ENCODE measurements at regions not wholly inside any gene's neighbourhood (a gene's known extent, or its start where the extent isn't known, plus 50 kb on each side); places are given as distances from the start of the nearest gene placed in this dataset.

- no peak for DNase-seq (ENCODE audit: low spot score)
- TF ChIP-seq, protein P1, sequence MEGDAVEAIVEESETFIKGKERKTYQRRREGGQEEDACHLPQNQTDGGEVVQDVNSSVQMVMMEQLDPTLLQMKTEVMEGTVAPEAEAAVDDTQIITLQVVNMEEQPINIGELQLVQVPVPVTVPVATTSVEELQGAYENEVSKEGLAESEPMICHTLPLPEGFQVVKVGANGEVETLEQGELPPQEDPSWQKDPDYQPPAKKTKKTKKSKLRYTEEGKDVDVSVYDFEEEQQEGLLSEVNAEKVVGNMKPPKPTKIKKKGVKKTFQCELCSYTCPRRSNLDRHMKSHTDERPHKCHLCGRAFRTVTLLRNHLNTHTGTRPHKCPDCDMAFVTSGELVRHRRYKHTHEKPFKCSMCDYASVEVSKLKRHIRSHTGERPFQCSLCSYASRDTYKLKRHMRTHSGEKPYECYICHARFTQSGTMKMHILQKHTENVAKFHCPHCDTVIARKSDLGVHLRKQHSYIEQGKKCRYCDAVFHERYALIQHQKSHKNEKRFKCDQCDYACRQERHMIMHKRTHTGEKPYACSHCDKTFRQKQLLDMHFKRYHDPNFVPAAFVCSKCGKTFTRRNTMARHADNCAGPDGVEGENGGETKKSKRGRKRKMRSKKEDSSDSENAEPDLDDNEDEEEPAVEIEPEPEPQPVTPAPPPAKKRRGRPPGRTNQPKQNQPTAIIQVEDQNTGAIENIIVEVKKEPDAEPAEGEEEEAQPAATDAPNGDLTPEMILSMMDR (IDR thresholded peaks at IDR 0.05; ENCODE audit: extremely low read depth, missing control alignments) = no peak
These were observed 266.4 kb upstream of the PRDM1 start for GRCh38 chr6:105819745-105820144.

GRCh38 chr6:105818505-105818904 is 267.6 kb upstream of the PRDM1 start:
- TF ChIP-seq, protein P1 (IDR thresholded peaks at IDR 0.05; ENCODE audit: extremely low read depth, missing control alignments) = no peak
- no peak for DNase-seq (ENCODE audit: low spot score)

DNA sequence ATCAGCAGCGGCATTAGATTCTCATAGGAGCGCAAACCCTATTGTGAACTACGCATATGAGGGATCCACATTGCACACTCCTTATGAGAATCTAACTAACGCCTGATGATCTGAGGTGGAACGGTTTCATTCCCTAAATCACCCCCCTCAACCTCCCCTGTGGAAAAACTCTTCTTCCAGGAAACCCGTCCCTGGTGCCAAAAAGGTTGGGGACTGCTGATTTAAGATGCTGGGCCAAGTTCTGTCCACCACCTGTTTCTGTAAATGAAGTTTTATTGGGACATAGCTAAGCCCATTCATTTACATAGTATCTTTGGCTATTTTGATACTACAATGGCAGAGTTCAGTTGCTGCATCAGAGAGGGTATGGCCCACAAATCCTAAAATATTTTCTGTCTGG is 268.2 kb upstream of the PRDM1 start:
- TF ChIP-seq, protein P1 (IDR thresholded peaks at IDR 0.05; ENCODE audit: extremely low read depth, missing control alignments) = no peak

GRCh38 chr6:105817370-105817769 is 268.8 kb upstream of the PRDM1 start:
- TF ChIP-seq, protein P1 (IDR thresholded peaks at IDR 0.05; ENCODE audit: extremely low read depth, missing control alignments) = no peak
- no peak for DNase-seq (ENCODE audit: low spot score)

More for the DNA sequence above, 268.2 kb upstream of the PRDM1 start:
- no peak for DNase-seq (ENCODE audit: low spot score)

GRCh38 chr6:105816847-105817246 is 269.3 kb upstream of the PRDM1 start:
- no peak for DNase-seq (ENCODE audit: low spot score)
- TF ChIP-seq, protein P1 (IDR thresholded peaks at IDR 0.05; ENCODE audit: extremely low read depth, missing control alignments) = no peak

DNA sequence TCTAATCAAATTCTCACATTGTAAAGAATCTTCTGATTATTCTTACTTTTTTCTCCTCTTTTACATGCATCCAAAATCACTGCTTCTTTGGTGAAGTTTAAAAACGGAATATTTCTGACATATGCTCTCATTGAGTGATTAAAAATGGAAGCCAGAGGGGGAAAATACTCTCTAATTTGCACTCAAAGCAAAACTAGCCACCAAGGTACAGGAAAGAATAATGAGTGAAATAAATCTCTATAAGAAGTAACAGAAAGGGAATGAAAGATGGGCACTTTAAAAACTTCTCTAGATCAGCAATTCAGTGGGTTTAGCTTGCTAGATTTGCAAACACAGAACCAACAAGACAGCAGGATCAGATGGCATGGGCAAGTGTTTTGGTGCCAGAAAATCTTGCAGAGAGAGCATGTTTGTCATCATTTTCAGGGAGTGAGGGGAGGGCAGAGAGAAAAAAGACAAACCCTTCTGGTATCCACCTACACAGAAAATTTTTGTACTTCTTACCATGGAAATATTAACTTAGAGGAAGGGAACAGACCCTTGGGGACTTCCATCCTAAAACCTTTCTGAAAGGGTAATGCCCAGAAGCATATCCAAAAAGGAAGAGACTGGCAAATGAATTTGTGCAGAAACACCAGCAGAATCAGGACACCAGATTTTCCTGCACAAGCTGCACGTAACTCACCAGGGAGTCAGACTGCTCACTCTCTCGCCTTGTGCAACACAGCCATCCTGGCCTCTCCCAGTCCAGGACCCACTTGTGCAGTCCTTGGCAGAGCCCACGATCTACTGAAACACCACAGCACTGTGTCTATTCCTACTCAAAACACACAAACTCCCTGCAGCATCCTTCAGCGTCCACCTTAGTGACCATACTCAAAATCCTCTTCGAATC is 270.2 kb upstream of the PRDM1 start:
- DNase-seq (ENCODE audit: low spot score) = no peak
- TF ChIP-seq, protein P1 (IDR thresholded peaks at IDR 0.05; ENCODE audit: extremely low read depth, missing control alignments) = no peak

DNA sequence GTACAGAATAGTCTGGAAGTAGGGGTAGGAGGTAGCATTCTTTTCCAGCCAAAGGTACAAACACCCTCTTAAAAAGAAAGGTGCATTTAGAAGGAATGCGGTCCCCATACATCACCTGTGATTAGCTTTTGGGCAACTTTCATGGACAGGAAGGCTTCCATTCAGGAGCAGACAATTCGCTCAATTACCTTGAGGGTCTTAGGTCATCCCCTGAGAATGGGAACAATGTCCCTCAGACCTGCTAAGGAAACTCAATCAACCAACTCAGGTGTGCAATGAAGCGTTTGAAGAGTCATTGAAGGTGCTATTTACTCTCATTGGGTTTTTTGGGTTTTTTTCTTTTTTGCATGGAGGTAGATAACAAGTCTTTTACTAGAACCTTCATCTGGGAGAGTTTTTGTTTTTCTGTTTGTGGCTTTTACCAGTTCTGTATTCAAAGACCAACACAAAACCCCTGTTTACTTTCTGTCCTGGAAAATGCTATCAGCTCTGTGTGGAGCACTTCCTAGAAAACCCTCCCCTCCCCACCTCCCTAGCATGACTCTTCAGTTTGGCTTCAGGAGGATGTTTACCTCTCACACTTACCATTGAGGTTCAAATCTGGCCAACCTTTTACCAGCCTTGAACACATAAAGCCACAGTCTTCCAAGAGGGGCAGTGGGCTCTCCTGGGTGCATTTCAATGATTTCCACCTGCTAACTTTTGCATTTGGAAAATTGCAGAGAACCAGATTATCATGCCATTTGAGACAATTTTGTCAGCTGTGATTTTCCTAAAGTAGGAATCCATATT is 271.2 kb upstream of the PRDM1 start:
- no peak for DNase-seq (ENCODE audit: low spot score)
- TF ChIP-seq, protein P1 (IDR thresholded peaks at IDR 0.05; ENCODE audit: extremely low read depth, missing control alignments) = no peak
